Astrocyte of the spinal cord (primary cell): ENCODE measurements at regions not wholly inside any gene's neighbourhood (a gene's known extent, or its start where the extent isn't known, plus 50 kb on each side); places are given as distances from the start of the nearest gene placed in this dataset.

ENCODE experiments used
- DNase-seq: peaks from one replicate; pipeline ENCODE4 v3.0.0; 2011; ENCODE audit warnings: low read depth, low spot score
- H3K4me3 ChIP-seq: 2 replicates; pipeline ENCODE4 v1.5.1; 2011; ENCODE audit warnings: low read depth, mild to moderate bottlenecking, low read length, moderate library complexity
- in situ Hi-C: cut with HindIII; loops from 2 replicates; pipeline ENCODE4 v1.10.0; 2017; ENCODE audit warnings: low sequenced_read_pairs
- TF ChIP-seq, protein P1 (sequence below): IDR thresholded peaks from 2 replicates; pipeline ENCODE4 v1.5.1; 2012; ENCODE audit warnings: low read depth, mild to moderate bottlenecking, low read length, inconsistent platforms

DNA sequence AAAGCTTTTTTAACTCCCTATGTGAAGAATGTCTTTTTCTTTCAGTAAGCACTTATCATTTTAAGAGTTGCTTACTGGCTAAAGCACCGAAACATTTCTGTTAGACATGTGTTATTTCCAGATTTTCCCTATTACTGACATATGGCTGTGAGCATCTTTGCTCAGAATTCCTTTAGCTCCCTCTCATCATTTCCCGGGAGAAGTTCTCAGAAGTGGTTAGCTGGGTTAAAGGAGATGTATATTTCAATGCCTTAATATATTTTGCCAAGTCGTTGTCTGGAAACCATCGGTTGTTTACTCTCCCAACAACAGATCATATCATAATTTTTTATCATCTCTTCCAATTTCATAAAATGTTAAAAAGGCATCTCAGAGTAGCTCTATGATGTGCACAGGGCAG is 396.5 kb downstream of the OCA2 start:
- in situ Hi-C loops: no loop called here
- H3K4me3 ChIP-seq: no peak overlapping the region
- TF ChIP-seq, protein P1, sequence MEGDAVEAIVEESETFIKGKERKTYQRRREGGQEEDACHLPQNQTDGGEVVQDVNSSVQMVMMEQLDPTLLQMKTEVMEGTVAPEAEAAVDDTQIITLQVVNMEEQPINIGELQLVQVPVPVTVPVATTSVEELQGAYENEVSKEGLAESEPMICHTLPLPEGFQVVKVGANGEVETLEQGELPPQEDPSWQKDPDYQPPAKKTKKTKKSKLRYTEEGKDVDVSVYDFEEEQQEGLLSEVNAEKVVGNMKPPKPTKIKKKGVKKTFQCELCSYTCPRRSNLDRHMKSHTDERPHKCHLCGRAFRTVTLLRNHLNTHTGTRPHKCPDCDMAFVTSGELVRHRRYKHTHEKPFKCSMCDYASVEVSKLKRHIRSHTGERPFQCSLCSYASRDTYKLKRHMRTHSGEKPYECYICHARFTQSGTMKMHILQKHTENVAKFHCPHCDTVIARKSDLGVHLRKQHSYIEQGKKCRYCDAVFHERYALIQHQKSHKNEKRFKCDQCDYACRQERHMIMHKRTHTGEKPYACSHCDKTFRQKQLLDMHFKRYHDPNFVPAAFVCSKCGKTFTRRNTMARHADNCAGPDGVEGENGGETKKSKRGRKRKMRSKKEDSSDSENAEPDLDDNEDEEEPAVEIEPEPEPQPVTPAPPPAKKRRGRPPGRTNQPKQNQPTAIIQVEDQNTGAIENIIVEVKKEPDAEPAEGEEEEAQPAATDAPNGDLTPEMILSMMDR: no peak
- no peak for DNase-seq

- no peak for DNase-seq
- in situ Hi-C loops: no loop called here
- TF ChIP-seq, protein P1: no peak
- H3K4me3 ChIP-seq: no peak overlapping the region
These were observed 397.2 kb downstream of the OCA2 start for GRCh38 chr15:27701956-27702355.

GRCh38 chr15:27701014-27701413 is 398.1 kb downstream of the OCA2 start:
- TF ChIP-seq, protein P1: no peak
- no peak for DNase-seq
- H3K4me3 ChIP-seq: no peak overlapping the region
- in situ Hi-C loops: no loop called here

DNA sequence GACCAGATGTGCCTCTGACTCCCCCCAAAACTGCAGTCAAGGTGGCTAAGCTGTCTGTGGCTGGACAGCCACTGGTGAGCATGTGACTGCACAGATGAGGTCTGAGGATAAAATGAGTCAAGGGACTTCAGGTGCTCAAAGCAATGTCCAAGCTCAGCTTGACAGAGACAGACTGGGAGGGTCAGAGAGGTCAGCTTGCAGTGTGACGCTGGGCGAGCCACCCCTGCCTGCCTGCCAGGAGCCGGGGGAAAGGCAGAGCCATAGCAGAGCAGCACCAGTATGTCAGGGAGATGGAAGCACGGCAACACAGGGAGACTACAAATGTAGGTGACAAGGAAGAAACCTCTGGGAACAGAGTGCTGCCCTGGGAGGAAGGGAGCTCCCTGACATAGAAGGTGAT is 399.4 kb downstream of the OCA2 start:
- in situ Hi-C loops: no loop called here
- no peak for DNase-seq
- TF ChIP-seq, protein P1: no peak
- H3K4me3 ChIP-seq: no peak overlapping the region

DNA sequence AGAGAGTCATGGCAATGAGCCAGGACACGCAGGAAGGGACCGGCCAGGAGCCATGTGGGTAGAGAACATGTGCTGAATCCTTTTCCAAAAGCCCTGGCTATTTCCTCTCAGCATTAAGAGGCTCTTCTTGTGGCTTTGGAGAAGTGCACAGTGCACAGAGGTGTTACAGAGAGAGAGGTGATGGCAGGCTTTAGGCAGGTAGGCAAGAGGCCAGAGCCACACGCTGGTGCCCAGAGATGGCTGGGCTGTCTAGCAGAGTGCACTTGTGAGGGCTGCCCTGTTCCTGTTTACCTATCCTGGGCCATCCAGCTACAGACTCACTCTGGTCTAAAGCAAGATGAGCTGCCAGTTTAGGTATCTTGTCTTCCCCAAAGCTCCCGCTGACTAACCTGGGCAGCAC is 402.6 kb downstream of the OCA2 start:
- in situ Hi-C loops: no loop called here
- no peak for DNase-seq
- no peak overlapping the region for H3K4me3 ChIP-seq
- TF ChIP-seq, protein P1: no peak

- no peak for DNase-seq
- in situ Hi-C loops: no loop called here
- no peak overlapping the region for H3K4me3 ChIP-seq
- TF ChIP-seq, protein P1: no peak
These were observed 403.4 kb downstream of the OCA2 start for GRCh38 chr15:27695726-27696125.

DNA sequence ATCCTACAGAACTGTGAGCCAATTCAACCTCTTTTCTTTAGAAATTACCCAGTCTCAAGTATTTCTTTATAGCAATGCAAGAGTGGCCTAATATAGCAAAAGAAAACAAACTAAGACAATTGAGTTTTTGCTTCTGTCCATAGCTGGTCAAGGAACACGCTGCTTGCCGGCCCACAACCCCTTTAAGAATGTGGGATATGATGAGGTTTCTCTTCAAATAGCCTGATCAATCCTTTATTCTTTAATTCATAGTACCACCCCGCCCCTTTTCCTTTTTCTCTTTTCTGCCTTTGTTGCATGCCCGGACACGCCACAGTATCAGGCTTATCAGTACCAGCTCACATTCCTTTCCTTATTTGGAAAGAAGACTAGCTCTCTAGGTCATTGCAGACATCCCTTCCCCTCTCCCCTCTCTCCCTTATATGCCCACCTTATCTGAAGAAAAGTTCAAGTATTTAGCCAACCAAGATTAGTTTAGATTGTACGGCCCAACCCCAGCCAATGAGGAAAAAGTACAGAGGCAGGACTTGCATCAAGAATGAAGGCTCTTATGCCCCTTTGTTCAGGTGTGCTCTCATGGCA is 404.5 kb downstream of the OCA2 start:
- in situ Hi-C loops: no loop called here
- TF ChIP-seq, protein P1: no peak
- no peak overlapping the region for H3K4me3 ChIP-seq
- no peak for DNase-seq
